GM21390 (cell line): ENCODE measurements at regions not wholly inside any gene's neighbourhood (a gene's known extent, or its start where the extent isn't known, plus 50 kb on each side); places are given as distances from the start of the nearest gene placed in this dataset.

Experiments
- ATAC-seq: cut with Tn5 transposase; IDR thresholded peaks from one replicate; pipeline ENCODE4 v1.9.1; 2021; ENCODE audit not compliant: unreplicated experiment

GRCh38 chr7:46839651-46840050 lies 742.3 kb downstream of the TNS3 start:
- ATAC-seq = no peak

GRCh38 chr7:46838463-46838862 lies 743.4 kb downstream of the TNS3 start:
- ATAC-seq = no peak

GRCh38 chr7:46835556-46835955 lies 746.4 kb downstream of the TNS3 start:
- ATAC-seq = no peak

GRCh38 chr7:46834921-46835320 lies 747.0 kb downstream of the TNS3 start:
- ATAC-seq = no peak

- ATAC-seq = no peak
Measured at GRCh38 chr7:46833197-46833596, 748.7 kb downstream of the TNS3 start.

GRCh38 chr7:46832136-46832535 lies 749.8 kb downstream of the TNS3 start:
- no peak for ATAC-seq

GRCh38 chr7:46819819-46820218 lies 762.1 kb downstream of the TNS3 start:
- ATAC-seq = no peak

GRCh38 chr7:46814516-46815250 lies 767.2 kb downstream of the TNS3 start:
- ATAC-seq = no peak

- ATAC-seq = no peak
Measured at GRCh38 chr7:46812101-46812675, 769.7 kb downstream of the TNS3 start.

GRCh38 chr7:46811529-46811928 lies 770.4 kb downstream of the TNS3 start:
- no peak for ATAC-seq

- ATAC-seq = no peak
Measured at GRCh38 chr7:46810986-46811385, 770.9 kb downstream of the TNS3 start.

- ATAC-seq = no peak
Measured at GRCh38 chr7:46809886-46810285, 772.0 kb downstream of the TNS3 start.

GRCh38 chr7:46806856-46807255 lies 775.1 kb downstream of the TNS3 start:
- no peak for ATAC-seq

- no peak for ATAC-seq
Measured at GRCh38 chr7:46802479-46802878, 779.4 kb downstream of the TNS3 start.

GRCh38 chr7:46791188-46791587 lies 790.7 kb downstream of the TNS3 start:
- no peak for ATAC-seq

- no peak for ATAC-seq
Measured at GRCh38 chr7:46786995-46787394, 794.9 kb downstream of the TNS3 start.

- no peak for ATAC-seq
Measured at GRCh38 chr7:46786221-46786954, 795.5 kb downstream of the TNS3 start.

GRCh38 chr7:46784732-46785131 lies 797.2 kb downstream of the TNS3 start:
- no peak for ATAC-seq

GRCh38 chr7:46781901-46782439 lies 799.9 kb downstream of the TNS3 start:
- no peak for ATAC-seq

GRCh38 chr7:46776790-46777189 lies 805.1 kb downstream of the TNS3 start:
- ATAC-seq = no peak

- no peak for ATAC-seq
Measured at GRCh38 chr7:46775776-46776175, 806.1 kb downstream of the TNS3 start.

GRCh38 chr7:46775020-46775419 lies 806.9 kb downstream of the TNS3 start:
- ATAC-seq = no peak
